GM23338 (cell line): ENCODE measurements at regions not wholly inside any gene's neighbourhood (a gene's known extent, or its start where the extent isn't known, plus 50 kb on each side); places are given as distances from the start of the nearest gene placed in this dataset.
A peak's percentile ranks its signal among the peaks of the same experiment; 100 is the strongest.

ENCODE experiments used
- ATAC-seq: fragments of 200-7000 bp; cut with Tn5 transposase; 3 replicates; pipeline ENCODE4 v1.9.1; 2020
- DNase-seq: peaks from one replicate; pipeline ENCODE4 v3.0.0-alpha.2; 2015; ENCODE audit warnings: low spot score
- H2AFZ ChIP-seq: fragments of 200-600 bp; sonication (generic); 2 replicates; pipeline ENCODE4 v1.8.0; 2016; ENCODE audit warnings: antibody characterized with exemption, mild to moderate bottlenecking, moderate library complexity
- H3F3A ChIP-seq: fragments of 200-600 bp; sonication (generic); replicated peaks from 2 replicates; pipeline ENCODE4 v1.8.0; 2017; ENCODE audit warnings: antibody characterized with exemption, mixed run types, low read depth
- H3K27ac ChIP-seq: fragments of 200-600 bp; sonication (generic); 2 replicates; pipeline ENCODE4 v1.6.1; 2016; ENCODE audit warnings: low read depth
- H3K27me3 ChIP-seq: fragments of 200-600 bp; sonication (generic); 2 replicates; pipeline ENCODE4 v1.8.0; 2016; ENCODE audit warnings: mild to moderate bottlenecking, mixed run types, moderate library complexity; ENCODE audit not compliant: insufficient read depth
- H3K36me3 ChIP-seq: fragments of 200-600 bp; sonication (generic); 2 replicates; pipeline ENCODE4 v1.8.0; 2016; ENCODE audit warnings: mild to moderate bottlenecking; ENCODE audit not compliant: insufficient read depth
- H3K4me1 ChIP-seq: fragments of 200-600 bp; sonication (generic); 2 replicates; pipeline ENCODE4 v1.8.0; 2016; ENCODE audit warnings: mild to moderate bottlenecking, moderate library complexity; ENCODE audit not compliant: insufficient read depth
- H3K4me2 ChIP-seq: fragments of 200-600 bp; sonication (generic); 2 replicates; pipeline ENCODE4 v1.7.1; 2017; ENCODE audit warnings: mixed run types
- H3K4me3 ChIP-seq: fragments of 200-600 bp; sonication (generic); 2 replicates; pipeline ENCODE4 v1.6.1; 2016; ENCODE audit warnings: mixed run types
- H3K79me2 ChIP-seq: fragments of 200-600 bp; sonication (generic); replicated peaks from 2 replicates; pipeline ENCODE4 v1.8.0; 2017; ENCODE audit warnings: mild to moderate bottlenecking; ENCODE audit not compliant: insufficient read depth
- H3K9me2 ChIP-seq: fragments of 200-600 bp; sonication (generic); 2 replicates; pipeline ENCODE4 v1.8.0; 2017; ENCODE audit not compliant: insufficient read depth
- H4K20me1 ChIP-seq: fragments of 200-600 bp; sonication (generic); replicated peaks from 2 replicates; pipeline ENCODE4 v1.8.0; 2017; ENCODE audit warnings: mild to moderate bottlenecking; ENCODE audit not compliant: insufficient read depth
- H3K27ac Mint-ChIP-seq: 2 replicates; pipeline ENCODE4 v1.8.0; 2020; ENCODE audit warnings: inconsistent platforms, mild to moderate bottlenecking, moderate library complexity, mixed read lengths
- H3K27me3 Mint-ChIP-seq: 3 replicates; pipeline ENCODE4 v1.8.0; 2022; ENCODE audit warnings: low read depth, mild to moderate bottlenecking, moderate library complexity, mixed read lengths, inconsistent platforms; ENCODE audit not compliant: insufficient read depth, poor library complexity
- H3K36me3 Mint-ChIP-seq: 3 replicates; pipeline ENCODE4 v1.8.0; 2021; ENCODE audit warnings: low read depth, mild to moderate bottlenecking, inconsistent platforms, moderate library complexity, mixed read lengths
- H3K4me1 Mint-ChIP-seq: 3 replicates; pipeline ENCODE4 v1.8.0; 2020; ENCODE audit warnings: mild to moderate bottlenecking, inconsistent platforms, mixed read lengths
- H3K4me3 Mint-ChIP-seq: 3 replicates; pipeline ENCODE4 v1.8.0; 2021; ENCODE audit warnings: moderate library complexity, mild to moderate bottlenecking, inconsistent platforms, mixed read lengths
- H3K9me3 Mint-ChIP-seq: 3 replicates; pipeline ENCODE4 v1.8.0; 2020; ENCODE audit warnings: moderate library complexity, mild to moderate bottlenecking, inconsistent platforms, mixed read lengths
- CREB1 ChIP-seq: fragments of 250-450 bp; sonication (Bioruptor Pico); IDR thresholded peaks from 2 replicates; pipeline ENCODE4 v1.5.0; 2020; ENCODE audit warnings: low read depth, mild to moderate bottlenecking, moderate library complexity
- CTCF ChIP-seq, 2 experiments: fragments of 200-600 bp in 1 of 2; sonication (generic) in 1 of 2; conservative IDR thresholded peaks; 2 replicates each; pipeline versions ENCODE4 v1.5.1 to v1.6.1; 2016 to 2017; ENCODE audit warnings: antibody characterized with exemption in 2 of 2, low read depth in 2 of 2, mild to moderate bottlenecking in 2 of 2, moderate library complexity in 1 of 2
- ETS1 ChIP-seq: IDR thresholded peaks from 2 replicates; pipeline ENCODE4 v1.6.1; 2016; ENCODE audit warnings: antibody characterized with exemption
- EZH2 ChIP-seq: fragments of 200-600 bp; sonication (generic); IDR thresholded peaks from one replicate; pipeline ENCODE4 v1.8.0; 2017; ENCODE audit warnings: antibody characterized with exemption, mild to moderate bottlenecking, low read depth; ENCODE audit not compliant: unreplicated experiment
- EZH2phosphoT487 ChIP-seq: fragments of 200-600 bp; sonication (generic); IDR thresholded peaks from one replicate; pipeline ENCODE4 v1.8.1; 2018; ENCODE audit warnings: antibody characterized with exemption; ENCODE audit not compliant: unreplicated experiment
- NANOG ChIP-seq: IDR thresholded peaks from 2 replicates; pipeline ENCODE4 v1.6.1; 2016; ENCODE audit warnings: antibody characterized with exemption, borderline replicate concordance
- POLR2AphosphoS5 ChIP-seq: IDR thresholded peaks from 2 replicates; pipeline ENCODE4 v1.6.1; 2016; ENCODE audit warnings: antibody characterized with exemption, low read depth
- REST ChIP-seq: IDR thresholded peaks from one replicate; pipeline ENCODE4 v1.6.1; 2018; ENCODE audit warnings: antibody characterized with exemption; ENCODE audit not compliant: unreplicated experiment
- ZNF114 ChIP-seq: fragments of 250-450 bp; sonication (Bioruptor Pico); IDR thresholded peaks from 2 replicates; pipeline ENCODE4 v1.5.0; 2020; ENCODE audit warnings: mild to moderate bottlenecking, moderate library complexity
- ZNF331 ChIP-seq: fragments of 250-450 bp; sonication (Bioruptor Pico); IDR thresholded peaks from 2 replicates; pipeline ENCODE4 v1.5.0; 2020; ENCODE audit warnings: low read depth, mild to moderate bottlenecking, moderate library complexity

- Mint-ChIP-seq H3K27me3 (peaks cover 24% of the 10 kb centered on the region), H3K36me3 (no peaks in the 10 kb centered on the region), H3K4me1 (peaks cover 4% of the 10 kb centered on the region; the same call in 1 of the 3 replicates), H3K9me3 (peaks cover 3% of the 10 kb centered on the region; the same call in 1 of the 3 replicates), H3K4me3 (no peak overlapping the region), H3K27ac (no peak overlapping the region)
- Histone ChIP-seq H2AFZ (no peak overlapping the region), H3K79me2 (no peaks in the 10 kb centered on the region), H3K9me2 (no peaks in the 10 kb centered on the region), H4K20me1 (no peaks in the 10 kb centered on the region), H3F3A (no peaks in the 10 kb centered on the region), H3K27me3 (peaks cover 7% of the 10 kb centered on the region; the same call in 1 of the 2 replicates), H3K36me3 (no peaks in the 10 kb centered on the region), H3K4me2 (no peak overlapping the region), H3K4me3 (no peak overlapping the region), H3K4me1 (no peaks in the 10 kb centered on the region), H3K27ac (no peak overlapping the region)
- no peak for DNase-seq
- TF ChIP-seq EZH2 (no peak), CTCF (conservative IDR thresholded peaks at IDR 0.05; ENCODE audit: low read depth in 2 of 2) (peak in 1 of 2 experiments; percentile 22; a peak in 1 of 4 replicates), NANOG (no peak), ZNF331 (CRISPR knock-in tag) (no peak), ZNF114 (CRISPR knock-in tag) (no peak), POLR2AphosphoS5 (no peak), EZH2phosphoT487 (no peak)
- ATAC-seq: no peak
These were observed 224.7 kb downstream of the ENGASE start for GRCh38 chr17:79299349-79299748.

GRCh38 chr17:79298799-79299198 lies 224.2 kb downstream of the ENGASE start:
- Histone ChIP-seq H3K9me2 (no peaks in the 10 kb centered on the region), H3K4me2 (no peak overlapping the region), H3K4me3 (no peak overlapping the region), H4K20me1 (no peaks in the 10 kb centered on the region; the same call in 1 of the 2 replicates), H2AFZ (no peak overlapping the region), H3K4me1 (no peaks in the 10 kb centered on the region), H3K79me2 (no peaks in the 10 kb centered on the region), H3K27me3 (peaks cover 7% of the 10 kb centered on the region; the same call in 1 of the 2 replicates), H3F3A (no peaks in the 10 kb centered on the region), H3K36me3 (no peaks in the 10 kb centered on the region), H3K27ac (no peak overlapping the region)
- H3K27me3 Mint-ChIP-seq: peaks cover 26% of the 10 kb centered on the region
- TF ChIP-seq CTCF (conservative IDR thresholded peaks at IDR 0.05; ENCODE audit: low read depth in 2 of 2) (no peak), REST (no peak), POLR2AphosphoS5 (no peak), ZNF331 (CRISPR knock-in tag) (no peak), ETS1 (no peak), EZH2phosphoT487 (no peak), ZNF114 (CRISPR knock-in tag) (no peak), CREB1 (CRISPR knock-in tag) (no peak)
- ATAC-seq (no peak), DNase-seq (no peak)
- H3K36me3 Mint-ChIP-seq: no peaks in the 10 kb centered on the region
- H3K4me3 Mint-ChIP-seq: no peak overlapping the region
- H3K27ac Mint-ChIP-seq: no peak overlapping the region
- H3K4me1 Mint-ChIP-seq: peaks cover 4% of the 10 kb centered on the region; the same call in 1 of the 3 replicates
- peaks cover 3% of the 10 kb centered on the region; the same call in 1 of the 3 replicates for H3K9me3 Mint-ChIP-seq
